BLaER1 treated with 17β-estradiol and CSF1 and Interleukin-3, amounts not matched to agents 10 nM and 100 nM (cell line): ENCODE measurements at regions not wholly inside any gene's neighbourhood (a gene's known extent, or its start where the extent isn't known, plus 50 kb on each side); places are given as distances from the start of the nearest gene placed in this dataset.

ENCODE experiments used
- H3K27ac ChIP-seq, 11 experiments: shearing (Covaris generic); formaldehyde crosslinking; 2 replicates each; pipeline ENCODE4 v1.8.1; 2022
- H3K27me3 ChIP-seq, 11 experiments: shearing (Covaris generic); formaldehyde crosslinking; 2 replicates each; pipeline ENCODE4 v1.8.1; 2022
- H3K36me3 ChIP-seq, 11 experiments: shearing (Covaris generic); formaldehyde crosslinking; 2 replicates each; pipeline ENCODE4 v1.8.1; 2022
- H3K4me1 ChIP-seq, 10 experiments: shearing (Covaris generic); formaldehyde crosslinking; 2 replicates each; pipeline ENCODE4 v1.8.1; 2022
- H3K4me2 ChIP-seq, 11 experiments: shearing (Covaris generic); formaldehyde crosslinking; 2 replicates each; pipeline ENCODE4 v1.8.1; 2022
- H3K4me3 ChIP-seq, 10 experiments: shearing (Covaris generic); formaldehyde crosslinking; 2 replicates each; pipeline ENCODE4 v1.8.1; 2022
- H3K9ac ChIP-seq, 11 experiments: shearing (Covaris generic); formaldehyde crosslinking; 2 replicates each; pipeline ENCODE4 v1.8.1; 2022
- H3K9me3 ChIP-seq, 11 experiments: shearing (Covaris generic); formaldehyde crosslinking; replicated peaks in 1 of 11; 2 replicates each; pipeline ENCODE4 v1.8.1; 2022
- H4K20me1 ChIP-seq, 11 experiments: shearing (Covaris generic); formaldehyde crosslinking; 2 replicates each; pipeline ENCODE4 v1.8.1; 2022
- Cebpa-rat ChIP-seq, 11 experiments: shearing (Covaris generic); IDR thresholded peaks; 2 replicates each; pipeline ENCODE4 v1.8.1; 2022

GRCh38 chr6:10309457-10310329 lies 105.2 kb downstream of the TFAP2A start:
- no peak overlapping the region for H3K9ac ChIP-seq
- H3K27ac ChIP-seq = no peak overlapping the region
- H3K36me3 ChIP-seq = no peaks in the 10 kb centered on the region
- no peak overlapping the region for H3K4me2 ChIP-seq
- no peaks in the 10 kb centered on the region for H3K9me3 ChIP-seq
- TF ChIP-seq Cebpa-rat (IDR thresholded peaks at IDR 0.05) = no peak
- no peaks in the 10 kb centered on the region for H4K20me1 ChIP-seq
- H3K27me3 ChIP-seq = no peaks in the 10 kb centered on the region
- no peak overlapping the region for H3K4me3 ChIP-seq
- H3K4me1 ChIP-seq = no peaks in the 10 kb centered on the region; a peak in 1 of 20 replicates

- no peak overlapping the region for H3K4me3 ChIP-seq
- no peaks in the 10 kb centered on the region; a peak in 1 of 20 replicates for H3K4me1 ChIP-seq
- no peak overlapping the region for H3K27ac ChIP-seq
- no peaks in the 10 kb centered on the region for H4K20me1 ChIP-seq
- H3K9me3 ChIP-seq = no peaks in the 10 kb centered on the region
- H3K36me3 ChIP-seq = no peaks in the 10 kb centered on the region
- no peak overlapping the region for H3K9ac ChIP-seq
- TF ChIP-seq Cebpa-rat (IDR thresholded peaks at IDR 0.05) = no peak
- H3K27me3 ChIP-seq = no peaks in the 10 kb centered on the region
- H3K4me2 ChIP-seq = no peak overlapping the region
Observed at GRCh38 chr6:10307476-10307875, 107.4 kb downstream of the TFAP2A start.

- Histone ChIP-seq H3K27me3 (no peaks in the 10 kb centered on the region), H3K9ac (no peak overlapping the region), H3K27ac (no peak overlapping the region), H4K20me1 (no peaks in the 10 kb centered on the region), H3K4me3 (no peak overlapping the region), H3K4me1 (no peaks in the 10 kb centered on the region; a peak in 1 of 20 replicates), H3K4me2 (no peak overlapping the region), H3K36me3 (no peaks in the 10 kb centered on the region), H3K9me3 (no peaks in the 10 kb centered on the region)
- TF ChIP-seq Cebpa-rat (IDR thresholded peaks at IDR 0.05) = no peak
Observed at GRCh38 chr6:10307028-10307427, 107.8 kb downstream of the TFAP2A start.

GRCh38 chr6:10305790-10306415 lies 109.0 kb downstream of the TFAP2A start:
- Histone ChIP-seq H3K36me3 (no peaks in the 10 kb centered on the region), H3K9ac (no peak overlapping the region), H3K4me1 (no peaks in the 10 kb centered on the region; a peak in 1 of 20 replicates), H3K4me3 (no peak overlapping the region), H3K4me2 (no peak overlapping the region), H3K27me3 (no peaks in the 10 kb centered on the region), H3K27ac (no peak overlapping the region), H4K20me1 (no peaks in the 10 kb centered on the region), H3K9me3 (no peaks in the 10 kb centered on the region)
- no peak for TF ChIP-seq Cebpa-rat (IDR thresholded peaks at IDR 0.05)

- H3K9me3 ChIP-seq = no peaks in the 10 kb centered on the region; a peak in 1 of 22 replicates
- H3K36me3 ChIP-seq = no peaks in the 10 kb centered on the region
- no peak overlapping the region for H3K9ac ChIP-seq
- no peak overlapping the region for H3K4me3 ChIP-seq
- no peak overlapping the region for H3K27ac ChIP-seq
- peaks cover 0 to under 1% (median 0%) of the 10 kb centered on the region in 10 experiments; a peak in 2 of 20 replicates for H3K4me1 ChIP-seq
- TF ChIP-seq Cebpa-rat (IDR thresholded peaks at IDR 0.05) = no peak
- no peaks in the 10 kb centered on the region for H4K20me1 ChIP-seq
- no peak overlapping the region for H3K4me2 ChIP-seq
- H3K27me3 ChIP-seq = no peaks in the 10 kb centered on the region
Observed at GRCh38 chr6:10303608-10304506, 111.0 kb downstream of the TFAP2A start.

GRCh38 chr6:10302566-10303235 lies 112.2 kb downstream of the TFAP2A start:
- TF ChIP-seq Cebpa-rat (IDR thresholded peaks at IDR 0.05) = no peak
- H3K27ac ChIP-seq = no peak overlapping the region
- no peaks in the 10 kb centered on the region for H4K20me1 ChIP-seq
- H3K4me2 ChIP-seq = no peak overlapping the region
- no peaks in the 10 kb centered on the region; a peak in 1 of 22 replicates for H3K9me3 ChIP-seq
- H3K4me3 ChIP-seq = no peak overlapping the region
- no peaks in the 10 kb centered on the region for H3K36me3 ChIP-seq
- no peak overlapping the region for H3K9ac ChIP-seq
- H3K4me1 ChIP-seq = peaks cover 0 to 11% (median under 1%) of the 10 kb centered on the region in 10 experiments; a peak in 9 of 20 replicates
- H3K27me3 ChIP-seq = no peaks in the 10 kb centered on the region

- no peaks in the 10 kb centered on the region for H3K27me3 ChIP-seq
- H3K4me2 ChIP-seq = no peak overlapping the region
- H4K20me1 ChIP-seq = no peaks in the 10 kb centered on the region
- H3K4me1 ChIP-seq = peaks cover 0 to 21% (median 2%) of the 10 kb centered on the region in 10 experiments; a peak in 9 of 20 replicates
- H3K9me3 ChIP-seq = no peaks in the 10 kb centered on the region; a peak in 1 of 22 replicates
- H3K9ac ChIP-seq = no peak overlapping the region
- no peak overlapping the region for H3K27ac ChIP-seq
- no peak for TF ChIP-seq Cebpa-rat (IDR thresholded peaks at IDR 0.05)
- H3K36me3 ChIP-seq = no peaks in the 10 kb centered on the region
- H3K4me3 ChIP-seq = no peak overlapping the region
Observed at GRCh38 chr6:10300071-10300470, 114.8 kb downstream of the TFAP2A start.

- Histone ChIP-seq H3K4me1 (peaks cover 0 to 21% (median 2%) of the 10 kb centered on the region in 10 experiments; a peak in 9 of 20 replicates), H3K9ac (peak overlapping the region in 1 of 11 experiments; percentile 29; a peak in 1 of 22 replicates), H4K20me1 (no peaks in the 10 kb centered on the region), H3K4me3 (no peak overlapping the region), H3K9me3 (no peaks in the 10 kb centered on the region; a peak in 1 of 22 replicates), H3K27me3 (no peaks in the 10 kb centered on the region), H3K27ac (peak overlapping the region in 4 of 11 experiments; percentile 40 to 68 (median 56); a peak in 7 of 22 replicates), H3K4me2 (peak overlapping the region in 7 of 11 experiments; percentile 6 to 63 (median 44); a peak in 10 of 22 replicates), H3K36me3 (no peaks in the 10 kb centered on the region)
- TF ChIP-seq Cebpa-rat (IDR thresholded peaks at IDR 0.05) = no peak
Observed at GRCh38 chr6:10297832-10298231, 117.0 kb downstream of the TFAP2A start.
